SU-DHL-6 (cell line): ENCODE measurements at regions not wholly inside any gene's neighbourhood (a gene's known extent, or its start where the extent isn't known, plus 50 kb on each side); places are given as distances from the start of the nearest gene placed in this dataset.

Source experiments
- H2AFZ ChIP-seq: fragments of 200-600 bp; sonication (generic); 2 replicates; pipeline ENCODE4 v1.6.1; 2014; ENCODE audit warnings: low read depth, mild to moderate bottlenecking, moderate library complexity, mixed read lengths, antibody characterized with exemption, low read length; ENCODE audit not compliant: severe bottlenecking
- H3F3A ChIP-seq: fragments of 200-600 bp; shearing (Covaris generic); 2 replicates; pipeline ENCODE4 v1.6.0; 2016; ENCODE audit warnings: antibody characterized with exemption, mild to moderate bottlenecking; ENCODE audit not compliant: insufficient read depth
- H3K27ac ChIP-seq: fragments of 200-600 bp; sonication (generic); 2 replicates; pipeline ENCODE4 v1.5.1; 2016; ENCODE audit warnings: low read depth, mild to moderate bottlenecking, low read length, moderate library complexity, mixed read lengths
- H3K27me3 ChIP-seq: fragments of 200-600 bp; sonication (generic), shearing (Covaris generic); 2 replicates; pipeline ENCODE4 v1.6.0; 2014; ENCODE audit warnings: mild to moderate bottlenecking, low read length
- H3K36me3 ChIP-seq: fragments of 200-600 bp; sonication (generic); 2 replicates; pipeline ENCODE4 v1.6.1; 2014; ENCODE audit warnings: mild to moderate bottlenecking, low read length, mixed read lengths
- H3K4me2 ChIP-seq: fragments of 300-600, 200-600 bp; shearing (Covaris generic), sonication (generic); 2 replicates; pipeline ENCODE4 v1.6.0; 2014; ENCODE audit warnings: low read length, low read depth, mild to moderate bottlenecking; ENCODE audit not compliant: poor library complexity, severe bottlenecking
- H3K4me3 ChIP-seq: fragments of 200-600 bp; sonication (generic); 2 replicates; pipeline ENCODE4 v1.5.1; 2014; ENCODE audit warnings: antibody characterized with exemption, low read length, mild to moderate bottlenecking, mixed read lengths; ENCODE audit not compliant: insufficient read depth, poor library complexity, severe bottlenecking
- H3K79me2 ChIP-seq: fragments of 200-600 bp; sonication (generic); 2 replicates; pipeline ENCODE4 v1.6.1; 2014; ENCODE audit warnings: mild to moderate bottlenecking, low read length, moderate library complexity; ENCODE audit not compliant: insufficient read depth
- H3K9ac ChIP-seq: fragments of 200-600 bp; sonication (generic); 2 replicates; pipeline ENCODE4 v1.7.0; 2014; ENCODE audit warnings: mild to moderate bottlenecking, low read length
- H3K9me2 ChIP-seq: fragments of 200-600 bp; sonication (generic); replicated peaks from 2 replicates; pipeline ENCODE4 v1.6.1; 2014; ENCODE audit warnings: low read length; ENCODE audit not compliant: insufficient read depth
- H3K9me3 ChIP-seq: fragments of 200-600 bp; sonication (generic); 2 replicates; pipeline ENCODE4 v1.6.1; 2014; ENCODE audit warnings: low read length, mixed read lengths; ENCODE audit not compliant: insufficient read depth
- H4K20me1 ChIP-seq: fragments of 200-600 bp; sonication (generic); 2 replicates; pipeline ENCODE4 v1.6.1; 2014; ENCODE audit warnings: low read depth, mild to moderate bottlenecking, antibody characterized with exemption, low read length, moderate library complexity, mixed read lengths
- CTCF ChIP-seq: fragments of 200-600 bp; sonication (generic); IDR thresholded peaks from one replicate; pipeline ENCODE4 v1.5.1; 2017; ENCODE audit warnings: antibody characterized with exemption, mild to moderate bottlenecking, low read length, moderate library complexity; ENCODE audit not compliant: insufficient read depth, poor library complexity, severe bottlenecking
- EZH2phosphoT487 ChIP-seq: fragments of 200-600 bp; sonication (generic), shearing (Covaris generic); conservative IDR thresholded peaks from 2 replicates; pipeline ENCODE4 v1.6.1; 2018; ENCODE audit warnings: mild to moderate bottlenecking, antibody characterized with exemption, low read length, moderate library complexity, mixed read lengths

- Histone ChIP-seq H3K27me3 (no peaks in the 10 kb centered on the region), H3F3A (no peaks in the 10 kb centered on the region)
- TF ChIP-seq EZH2phosphoT487, result no peak
- no peak for TF ChIP-seq CTCF
Measured at GRCh38 chr10:131726967-131727366, 173.8 kb upstream of the PPP2R2D start.

GRCh38 chr10:131727560-131727959 is 173.2 kb upstream of the PPP2R2D start:
- Histone ChIP-seq H3K79me2 (no peaks in the 10 kb centered on the region), H3K4me3 (no peak overlapping the region), H3K27me3 (no peaks in the 10 kb centered on the region), H3F3A (no peaks in the 10 kb centered on the region), H4K20me1 (no peaks in the 10 kb centered on the region), H2AFZ (no peak overlapping the region), H3K9me2 (no peaks in the 10 kb centered on the region), H3K27ac (no peak overlapping the region), H3K4me2 (no peak overlapping the region), H3K9me3 (no peaks in the 10 kb centered on the region), H3K36me3 (no peaks in the 10 kb centered on the region), H3K9ac (no peak overlapping the region)
- TF ChIP-seq CTCF (no peak), EZH2phosphoT487 (no peak)

More at GRCh38 chr10:131726967-131727366, 173.8 kb upstream of the PPP2R2D start:
- no peak overlapping the region for H3K4me3 ChIP-seq
- H4K20me1 ChIP-seq, result no peaks in the 10 kb centered on the region
- H3K9me3 ChIP-seq, result no peaks in the 10 kb centered on the region
- H3K27ac ChIP-seq, result no peak overlapping the region
- H2AFZ ChIP-seq, result no peak overlapping the region
- H3K9me2 ChIP-seq, result no peaks in the 10 kb centered on the region
- H3K36me3 ChIP-seq, result no peaks in the 10 kb centered on the region
- H3K79me2 ChIP-seq, result no peaks in the 10 kb centered on the region
- no peak overlapping the region for H3K4me2 ChIP-seq
- no peak overlapping the region for H3K9ac ChIP-seq

GRCh38 chr10:131728286-131729228 is 172.3 kb upstream of the PPP2R2D start:
- no peaks in the 10 kb centered on the region for H3K9me3 ChIP-seq
- H3F3A ChIP-seq, result no peaks in the 10 kb centered on the region
- H4K20me1 ChIP-seq, result no peaks in the 10 kb centered on the region
- TF ChIP-seq CTCF (no peak), EZH2phosphoT487 (no peak)
- no peaks in the 10 kb centered on the region for H3K36me3 ChIP-seq
- no peak overlapping the region for H3K4me3 ChIP-seq
- no peak overlapping the region for H2AFZ ChIP-seq
- H3K79me2 ChIP-seq, result no peaks in the 10 kb centered on the region
- H3K27ac ChIP-seq, result no peak overlapping the region
- H3K4me2 ChIP-seq, result no peak overlapping the region
- no peaks in the 10 kb centered on the region for H3K27me3 ChIP-seq
- no peaks in the 10 kb centered on the region for H3K9me2 ChIP-seq
- H3K9ac ChIP-seq, result no peak overlapping the region
